ENCODE measurements at regions not wholly inside any gene's neighbourhood (a gene's known extent, or its start where the extent isn't known, plus 50 kb on each side); places are given as distances from the start of the nearest gene placed in this dataset.

- TF ChIP-seq RXRA (IDR thresholded peaks at IDR 0.05; ENCODE audit: insufficient read depth, low read depth, low read length) (no peak), CREB1 (IDR thresholded peaks at IDR 0.05) (no peak)
- TF ChIP-seq, protein P1, sequence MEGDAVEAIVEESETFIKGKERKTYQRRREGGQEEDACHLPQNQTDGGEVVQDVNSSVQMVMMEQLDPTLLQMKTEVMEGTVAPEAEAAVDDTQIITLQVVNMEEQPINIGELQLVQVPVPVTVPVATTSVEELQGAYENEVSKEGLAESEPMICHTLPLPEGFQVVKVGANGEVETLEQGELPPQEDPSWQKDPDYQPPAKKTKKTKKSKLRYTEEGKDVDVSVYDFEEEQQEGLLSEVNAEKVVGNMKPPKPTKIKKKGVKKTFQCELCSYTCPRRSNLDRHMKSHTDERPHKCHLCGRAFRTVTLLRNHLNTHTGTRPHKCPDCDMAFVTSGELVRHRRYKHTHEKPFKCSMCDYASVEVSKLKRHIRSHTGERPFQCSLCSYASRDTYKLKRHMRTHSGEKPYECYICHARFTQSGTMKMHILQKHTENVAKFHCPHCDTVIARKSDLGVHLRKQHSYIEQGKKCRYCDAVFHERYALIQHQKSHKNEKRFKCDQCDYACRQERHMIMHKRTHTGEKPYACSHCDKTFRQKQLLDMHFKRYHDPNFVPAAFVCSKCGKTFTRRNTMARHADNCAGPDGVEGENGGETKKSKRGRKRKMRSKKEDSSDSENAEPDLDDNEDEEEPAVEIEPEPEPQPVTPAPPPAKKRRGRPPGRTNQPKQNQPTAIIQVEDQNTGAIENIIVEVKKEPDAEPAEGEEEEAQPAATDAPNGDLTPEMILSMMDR (IDR thresholded peaks at IDR 0.05; ENCODE audit: control extremely low read depth in 1 of 3, insufficient read depth in 1 of 3, low read depth in 1 of 3, low read length in 3 of 3), result no peak
Measured at GRCh38 chr5:50975840-50976239, 309.4 kb downstream of the PARP8 start (continued).

Data from H1 (cell line).